H1 (cell line): ENCODE measurements at regions not wholly inside any gene's neighbourhood (a gene's known extent, or its start where the extent isn't known, plus 50 kb on each side); places are given as distances from the start of the nearest gene placed in this dataset.
A peak's percentile ranks its signal among the peaks of the same experiment; 100 is the strongest.

Experiments
- POU5F1 ChIP-seq: IDR thresholded peaks from 2 replicates; pipeline ENCODE4 v1.6.1; 2011; ENCODE audit warnings: low read depth, mild to moderate bottlenecking, low read length, moderate library complexity
- TF ChIP-seq, protein P1 (sequence below), 3 experiments: IDR thresholded peaks; 1 replicate in 2 of 3; 2 replicates in 1 of 3; pipeline versions ENCODE4 v1.5.1 to v1.6.1; 2011; ENCODE audit warnings: low read length in 3 of 3, mild to moderate bottlenecking in 3 of 3, inconsistent platforms in 2 of 3, low read depth in 1 of 3, moderate library complexity in 1 of 3; ENCODE audit not compliant: insufficient read depth in 1 of 3; ENCODE audit errors: control extremely low read depth in 1 of 3

- TF ChIP-seq, protein P1, sequence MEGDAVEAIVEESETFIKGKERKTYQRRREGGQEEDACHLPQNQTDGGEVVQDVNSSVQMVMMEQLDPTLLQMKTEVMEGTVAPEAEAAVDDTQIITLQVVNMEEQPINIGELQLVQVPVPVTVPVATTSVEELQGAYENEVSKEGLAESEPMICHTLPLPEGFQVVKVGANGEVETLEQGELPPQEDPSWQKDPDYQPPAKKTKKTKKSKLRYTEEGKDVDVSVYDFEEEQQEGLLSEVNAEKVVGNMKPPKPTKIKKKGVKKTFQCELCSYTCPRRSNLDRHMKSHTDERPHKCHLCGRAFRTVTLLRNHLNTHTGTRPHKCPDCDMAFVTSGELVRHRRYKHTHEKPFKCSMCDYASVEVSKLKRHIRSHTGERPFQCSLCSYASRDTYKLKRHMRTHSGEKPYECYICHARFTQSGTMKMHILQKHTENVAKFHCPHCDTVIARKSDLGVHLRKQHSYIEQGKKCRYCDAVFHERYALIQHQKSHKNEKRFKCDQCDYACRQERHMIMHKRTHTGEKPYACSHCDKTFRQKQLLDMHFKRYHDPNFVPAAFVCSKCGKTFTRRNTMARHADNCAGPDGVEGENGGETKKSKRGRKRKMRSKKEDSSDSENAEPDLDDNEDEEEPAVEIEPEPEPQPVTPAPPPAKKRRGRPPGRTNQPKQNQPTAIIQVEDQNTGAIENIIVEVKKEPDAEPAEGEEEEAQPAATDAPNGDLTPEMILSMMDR (IDR thresholded peaks at IDR 0.05; ENCODE audit: control extremely low read depth in 1 of 3, insufficient read depth in 1 of 3, low read depth in 1 of 3, low read length in 3 of 3) = peak in 2 of 3 experiments; percentile 71 to 80; a peak in 3 of 4 replicates
- no peak for TF ChIP-seq POU5F1
Observed at GRCh38 chr12:119938049-119938667, 50.9 kb upstream of the BICDL1 start (continued).
